ENCODE measurements at regions not wholly inside any gene's neighbourhood (a gene's known extent, or its start where the extent isn't known, plus 50 kb on each side); places are given as distances from the start of the nearest gene placed in this dataset.

- Histone ChIP-seq H3K9me2 (ENCODE audit: insufficient read depth, low read length) (no peaks in the 10 kb centered on the region), H3K27me3 (ENCODE audit: insufficient read depth, low read depth, low read length) (no peaks in the 10 kb centered on the region), H3K9ac (ENCODE audit: low read length) (no peak overlapping the region), H2AFZ (ENCODE audit: low read depth, low read length) (no peak overlapping the region), H3K4me2 (ENCODE audit: low read length) (no peak overlapping the region), H3K27ac (ENCODE audit: low read length) (no peak overlapping the region), H4K20me1 (ENCODE audit: insufficient read depth) (no peaks in the 10 kb centered on the region), H3F3A (ENCODE audit: insufficient read depth, low read length, poor library complexity, severe bottlenecking) (no peaks in the 10 kb centered on the region), H3K79me2 (replicated peaks; ENCODE audit: insufficient read depth, low read length) (no peaks in the 10 kb centered on the region), H3K36me3 (ENCODE audit: insufficient read depth, low read length) (no peaks in the 10 kb centered on the region), H3K4me3 (ENCODE audit: low read length) (no peak overlapping the region), H3K9me3 (ENCODE audit: low read length) (no peaks in the 10 kb centered on the region)
- no peak for TF ChIP-seq SMC3 (conservative IDR thresholded peaks at IDR 0.05; ENCODE audit: poor library complexity)
- no peak for TF ChIP-seq RAD21 (conservative IDR thresholded peaks at IDR 0.05)
- TF ChIP-seq POLR2AphosphoS5 (IDR thresholded peaks at IDR 0.05): no peak
- TF ChIP-seq EP300 (conservative IDR thresholded peaks at IDR 0.05; ENCODE audit: poor library complexity, severe bottlenecking): no peak
- TF ChIP-seq, protein P1, sequence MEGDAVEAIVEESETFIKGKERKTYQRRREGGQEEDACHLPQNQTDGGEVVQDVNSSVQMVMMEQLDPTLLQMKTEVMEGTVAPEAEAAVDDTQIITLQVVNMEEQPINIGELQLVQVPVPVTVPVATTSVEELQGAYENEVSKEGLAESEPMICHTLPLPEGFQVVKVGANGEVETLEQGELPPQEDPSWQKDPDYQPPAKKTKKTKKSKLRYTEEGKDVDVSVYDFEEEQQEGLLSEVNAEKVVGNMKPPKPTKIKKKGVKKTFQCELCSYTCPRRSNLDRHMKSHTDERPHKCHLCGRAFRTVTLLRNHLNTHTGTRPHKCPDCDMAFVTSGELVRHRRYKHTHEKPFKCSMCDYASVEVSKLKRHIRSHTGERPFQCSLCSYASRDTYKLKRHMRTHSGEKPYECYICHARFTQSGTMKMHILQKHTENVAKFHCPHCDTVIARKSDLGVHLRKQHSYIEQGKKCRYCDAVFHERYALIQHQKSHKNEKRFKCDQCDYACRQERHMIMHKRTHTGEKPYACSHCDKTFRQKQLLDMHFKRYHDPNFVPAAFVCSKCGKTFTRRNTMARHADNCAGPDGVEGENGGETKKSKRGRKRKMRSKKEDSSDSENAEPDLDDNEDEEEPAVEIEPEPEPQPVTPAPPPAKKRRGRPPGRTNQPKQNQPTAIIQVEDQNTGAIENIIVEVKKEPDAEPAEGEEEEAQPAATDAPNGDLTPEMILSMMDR (IDR thresholded peaks at IDR 0.05; ENCODE audit: poor library complexity, severe bottlenecking): no peak
- TF ChIP-seq, protein P2, sequence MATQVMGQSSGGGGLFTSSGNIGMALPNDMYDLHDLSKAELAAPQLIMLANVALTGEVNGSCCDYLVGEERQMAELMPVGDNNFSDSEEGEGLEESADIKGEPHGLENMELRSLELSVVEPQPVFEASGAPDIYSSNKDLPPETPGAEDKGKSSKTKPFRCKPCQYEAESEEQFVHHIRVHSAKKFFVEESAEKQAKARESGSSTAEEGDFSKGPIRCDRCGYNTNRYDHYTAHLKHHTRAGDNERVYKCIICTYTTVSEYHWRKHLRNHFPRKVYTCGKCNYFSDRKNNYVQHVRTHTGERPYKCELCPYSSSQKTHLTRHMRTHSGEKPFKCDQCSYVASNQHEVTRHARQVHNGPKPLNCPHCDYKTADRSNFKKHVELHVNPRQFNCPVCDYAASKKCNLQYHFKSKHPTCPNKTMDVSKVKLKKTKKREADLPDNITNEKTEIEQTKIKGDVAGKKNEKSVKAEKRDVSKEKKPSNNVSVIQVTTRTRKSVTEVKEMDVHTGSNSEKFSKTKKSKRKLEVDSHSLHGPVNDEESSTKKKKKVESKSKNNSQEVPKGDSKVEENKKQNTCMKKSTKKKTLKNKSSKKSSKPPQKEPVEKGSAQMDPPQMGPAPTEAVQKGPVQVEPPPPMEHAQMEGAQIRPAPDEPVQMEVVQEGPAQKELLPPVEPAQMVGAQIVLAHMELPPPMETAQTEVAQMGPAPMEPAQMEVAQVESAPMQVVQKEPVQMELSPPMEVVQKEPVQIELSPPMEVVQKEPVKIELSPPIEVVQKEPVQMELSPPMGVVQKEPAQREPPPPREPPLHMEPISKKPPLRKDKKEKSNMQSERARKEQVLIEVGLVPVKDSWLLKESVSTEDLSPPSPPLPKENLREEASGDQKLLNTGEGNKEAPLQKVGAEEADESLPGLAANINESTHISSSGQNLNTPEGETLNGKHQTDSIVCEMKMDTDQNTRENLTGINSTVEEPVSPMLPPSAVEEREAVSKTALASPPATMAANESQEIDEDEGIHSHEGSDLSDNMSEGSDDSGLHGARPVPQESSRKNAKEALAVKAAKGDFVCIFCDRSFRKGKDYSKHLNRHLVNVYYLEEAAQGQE (IDR thresholded peaks at IDR 0.05; ENCODE audit: borderline replicate concordance): no peak
- no peak for TF ChIP-seq TAF1 (IDR thresholded peaks at IDR 0.05; ENCODE audit: low read depth)
- no peak for TF ChIP-seq EZH2 (IDR thresholded peaks at IDR 0.05; ENCODE audit: borderline replicate concordance, insufficient read depth, low read length, poor library complexity, severe bottlenecking)
- no peak for TF ChIP-seq MXI1 (conservative IDR thresholded peaks at IDR 0.05; ENCODE audit: poor library complexity, severe bottlenecking)
Measured at GRCh38 chr10:28171468-28172222, 131.2 kb downstream of the MPP7 start.

DNA sequence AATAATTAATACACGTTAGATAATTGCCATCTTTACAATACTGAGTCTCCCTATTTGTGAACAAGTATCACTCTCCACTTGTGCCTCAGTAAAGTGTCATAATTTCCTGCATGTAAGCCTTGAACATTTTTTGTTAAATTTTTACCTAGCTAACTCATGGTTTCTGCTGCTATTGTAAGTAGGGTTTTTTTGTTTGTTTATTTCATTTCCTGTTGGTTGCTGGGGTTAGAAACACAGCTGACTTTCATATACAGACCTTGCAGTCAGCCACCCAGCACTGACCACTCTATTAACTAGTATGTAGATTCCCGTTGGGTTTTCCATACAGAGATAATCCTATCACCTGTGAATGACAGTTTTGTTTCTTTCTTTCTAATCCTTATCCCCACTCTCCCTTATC is 133.3 kb downstream of the MPP7 start:
- Histone ChIP-seq H3K27ac (ENCODE audit: low read length) (no peak overlapping the region), H3K27me3 (ENCODE audit: insufficient read depth, low read depth, low read length) (no peaks in the 10 kb centered on the region), H2AFZ (ENCODE audit: low read depth, low read length) (no peak overlapping the region), H3K36me3 (ENCODE audit: insufficient read depth, low read length) (no peaks in the 10 kb centered on the region), H4K20me1 (ENCODE audit: insufficient read depth) (no peaks in the 10 kb centered on the region), H3K9me2 (ENCODE audit: insufficient read depth, low read length) (no peaks in the 10 kb centered on the region), H3K9me3 (ENCODE audit: low read length) (no peaks in the 10 kb centered on the region), H3F3A (ENCODE audit: insufficient read depth, low read length, poor library complexity, severe bottlenecking) (no peaks in the 10 kb centered on the region), H3K9ac (ENCODE audit: low read length) (no peak overlapping the region), H3K79me2 (replicated peaks; ENCODE audit: insufficient read depth, low read length) (no peaks in the 10 kb centered on the region), H3K4me2 (ENCODE audit: low read length) (no peak overlapping the region), H3K4me3 (ENCODE audit: low read length) (no peak overlapping the region)
- TF ChIP-seq EP300 (conservative IDR thresholded peaks at IDR 0.05; ENCODE audit: poor library complexity, severe bottlenecking): no peak
- no peak for TF ChIP-seq MXI1 (conservative IDR thresholded peaks at IDR 0.05; ENCODE audit: poor library complexity, severe bottlenecking)
- TF ChIP-seq SMC3 (conservative IDR thresholded peaks at IDR 0.05; ENCODE audit: poor library complexity): no peak
- TF ChIP-seq, protein P1 (IDR thresholded peaks at IDR 0.05; ENCODE audit: poor library complexity, severe bottlenecking): no peak
- no peak for TF ChIP-seq POLR2AphosphoS5 (IDR thresholded peaks at IDR 0.05)
- TF ChIP-seq TAF1 (IDR thresholded peaks at IDR 0.05; ENCODE audit: low read depth): no peak
- no peak for TF ChIP-seq EZH2 (IDR thresholded peaks at IDR 0.05; ENCODE audit: borderline replicate concordance, insufficient read depth, low read length, poor library complexity, severe bottlenecking)
- no peak for TF ChIP-seq RAD21 (conservative IDR thresholded peaks at IDR 0.05)
- TF ChIP-seq, protein P2 (IDR thresholded peaks at IDR 0.05; ENCODE audit: borderline replicate concordance): no peak

Data from neural cell (in vitro differentiated cells).